CD4-positive, alpha-beta T cell (primary cell): ENCODE measurements at regions not wholly inside any gene's neighbourhood (a gene's known extent, or its start where the extent isn't known, plus 50 kb on each side); places are given as distances from the start of the nearest gene placed in this dataset.

Experiments used
- ATAC-seq: fragments of 200-7000 bp; cut with Tn5 transposase; one replicate; pipeline ENCODE4 v1.10.0; 2022; ENCODE audit warnings: mild to moderate bottlenecking; ENCODE audit not compliant: poor library complexity
- CTCF ChIA-PET: fragments of 350-600 bp; sonication (Branson Sonifier 250); formaldehyde crosslinking; loops from one replicate; lab custom pipeline; 2021; ENCODE audit warnings: antibody characterized with exemption, inconsistent platforms; lab: Charles Lee
- POLR2A ChIA-PET: fragments of 350-600 bp; sonication (Branson Sonifier 250); formaldehyde crosslinking; loops from one replicate; lab custom pipeline; 2021; ENCODE audit warnings: antibody characterized with exemption, inconsistent platforms; lab: Charles Lee
- DNase-seq, 14 experiments: peaks; one replicate each; pipeline ENCODE4 v3.0.0-alpha.2; 2013 to 2020; ENCODE audit warnings: mixed read lengths in 2 of 14
- H3K27ac ChIP-seq, 2 donors: one replicate each; pipeline versions ENCODE4 v1.5.1 to v1.7.0; 2013; ENCODE audit warnings: low read length in 2 of 2, low read depth in 1 of 2, mild to moderate bottlenecking in 1 of 2
- H3K27me3 ChIP-seq, 2 experiments: 1 replicate in 1 of 2; 2 replicates in 1 of 2; pipeline versions ENCODE4 v1.6.1 to v1.7.0; 2013; ENCODE audit warnings: low read length in 2 of 2, control low read depth in 1 of 2, mild to moderate bottlenecking in 1 of 2, moderate library complexity in 1 of 2; ENCODE audit not compliant: insufficient read depth in 2 of 2, control insufficient read depth in 1 of 2
- H3K36me3 ChIP-seq: one replicate; pipeline ENCODE4 v1.6.1; 2013; ENCODE audit warnings: low read length, control low read depth; ENCODE audit not compliant: insufficient read depth
- H3K4me1 ChIP-seq: one replicate; pipeline ENCODE4 v1.6.1; 2013; ENCODE audit warnings: low read length, control low read depth; ENCODE audit not compliant: insufficient read depth
- H3K4me3 ChIP-seq: one replicate; pipeline ENCODE4 v1.5.1; 2013; ENCODE audit warnings: mild to moderate bottlenecking, low read length, moderate library complexity
- H3K9me3 ChIP-seq, 2 experiments: 1 replicate in 1 of 2; 2 replicates in 1 of 2; pipeline versions ENCODE4 v1.6.1 to v1.7.0; 2013; ENCODE audit warnings: low read length in 2 of 2, mild to moderate bottlenecking in 2 of 2, control low read depth in 1 of 2, moderate library complexity in 1 of 2; ENCODE audit not compliant: control insufficient read depth in 1 of 2, insufficient read depth in 1 of 2
- H3K27ac Mint-ChIP-seq: one replicate; pipeline ENCODE4 v1.8.0; 2020; ENCODE audit warnings: mixed read lengths
- H3K27me3 Mint-ChIP-seq: one replicate; pipeline ENCODE4 v1.8.0; 2021; ENCODE audit warnings: mixed read lengths
- H3K36me3 Mint-ChIP-seq: one replicate; pipeline ENCODE4 v1.8.0; 2021; ENCODE audit warnings: low read depth, mixed read lengths
- H3K4me1 Mint-ChIP-seq: one replicate; pipeline ENCODE4 v1.8.0; 2021; ENCODE audit warnings: low read depth, mixed read lengths
- H3K4me3 Mint-ChIP-seq: one replicate; pipeline ENCODE4 v1.8.0; 2020; ENCODE audit warnings: mild to moderate bottlenecking, mixed read lengths
- H3K9me3 Mint-ChIP-seq: one replicate; pipeline ENCODE4 v1.8.0; 2020; ENCODE audit warnings: mixed read lengths
- CTCF ChIP-seq: fragments of 200-600 bp; IDR thresholded peaks from one replicate; pipeline ENCODE4 v1.8.0; 2022; ENCODE audit warnings: antibody characterized with exemption, mild to moderate bottlenecking
- intact Hi-C, 2 experiments: fragments of 100-400 bp; cut with DNase I in 1 of 2; cut with micrococcal nuclease in 1 of 2; formaldehyde crosslinking; loops; one replicate each; pipeline versions ENCODE4 v1.15.1 to v1.9.0; 2023 to 2025; cut with DNase I, micrococcal nuclease

- Mint-ChIP-seq H3K4me1 (peaks cover 43% of the 10 kb centered on the region), H3K36me3 (peaks cover 8% of the 10 kb centered on the region), H3K9me3 (no peaks in the 10 kb centered on the region), H3K27ac (peak overlapping the region; percentile 98), H3K4me3 (peak overlapping the region; percentile 90), H3K27me3 (no peaks in the 10 kb centered on the region)
- peak in 3 of 14 experiments; percentile 32 to 43 (median 42) for DNase-seq
- ChIA-PET POLR2A (interaction anchor here (0.8 to 3.9 kb wide), 23 partner anchors 12 to 295 kb away, joined by 3 to 39 read pairs (median 10); partner anchors contain the start of gene ZNF217), CTCF (interaction anchor here (1.2 to 1.7 kb wide), 4 partner anchors 8 to 43 kb away, joined by 4 to 6 read pairs (median 4); no protein-coding TSS in a partner anchor)
- H3K27me3 ChIP-seq = no peaks in the 10 kb centered on the region
- peaks cover 36% of the 10 kb centered on the region for H3K4me1 ChIP-seq
- intact Hi-C loops = loop anchor here (5.0 kb wide), 4 partner anchors 121 to 276 kb away; no protein-coding TSS in a partner anchor
- peak overlapping the region; percentile 39 for H3K4me3 ChIP-seq
- peak; percentile 24 for ATAC-seq
- no peaks in the 10 kb centered on the region for H3K9me3 ChIP-seq
- no peaks in the 10 kb centered on the region for H3K36me3 ChIP-seq
- TF ChIP-seq CTCF = no peak
- peak overlapping the region; percentile 39 to 53 for H3K27ac ChIP-seq
Measured at GRCh38 chr20:53873230-53873604, 197.2 kb downstream of the BCAS1 start.

DNA sequence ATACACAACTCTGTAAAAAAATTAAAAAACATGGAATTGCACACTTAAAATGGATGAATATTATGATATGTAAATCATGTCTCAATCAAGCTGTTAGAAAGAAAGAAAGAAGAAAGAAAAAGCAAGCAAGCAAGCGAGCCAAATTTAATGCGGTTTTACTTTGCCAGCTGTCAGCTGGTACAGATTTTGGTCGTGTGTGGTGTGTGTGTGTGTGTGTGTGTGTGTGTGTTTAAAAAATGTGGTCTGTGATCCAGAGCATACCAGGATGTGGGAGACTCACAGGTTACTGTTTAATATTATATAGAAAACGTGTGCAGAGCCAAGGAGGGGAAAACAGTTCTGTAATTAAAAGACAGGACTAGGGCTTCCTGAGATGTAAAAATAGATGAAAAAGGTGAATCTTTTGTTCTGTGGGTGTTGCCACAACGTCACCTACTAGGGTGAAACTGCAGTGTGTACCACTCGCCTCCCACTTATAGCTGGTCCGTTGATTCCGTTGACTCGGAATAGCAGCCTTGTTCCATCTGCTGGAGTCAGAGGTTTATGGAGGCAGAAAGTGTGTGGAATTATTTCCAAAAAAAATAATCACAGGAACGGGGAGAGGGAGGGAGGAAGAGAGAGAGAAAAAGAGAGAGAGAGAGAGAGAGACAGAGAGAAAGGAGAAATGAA, 197.7 kb downstream of the BCAS1 start:
- H3K27me3 ChIP-seq = no peaks in the 10 kb centered on the region
- peaks cover 48% of the 10 kb centered on the region for H3K4me1 Mint-ChIP-seq
- ChIA-PET POLR2A (interaction anchor here (0.7 to 3.9 kb wide), 34 partner anchors 8 to 295 kb away, joined by 3 to 39 read pairs (median 5); partner anchors contain the start of gene ZNF217), CTCF (interaction anchor here (0.6 to 1.7 kb wide), 10 partner anchors 9 to 294 kb away, joined by 3 to 6 read pairs (median 4); no protein-coding TSS in a partner anchor)
- H3K4me3 Mint-ChIP-seq = peak overlapping the region; percentile 90
- ATAC-seq = peak; percentile 64
- H3K4me1 ChIP-seq = peaks cover 41% of the 10 kb centered on the region
- H3K36me3 ChIP-seq = no peaks in the 10 kb centered on the region
- H3K36me3 Mint-ChIP-seq = peaks cover 8% of the 10 kb centered on the region
- H3K4me3 ChIP-seq = peak overlapping the region; percentile 39
- TF ChIP-seq CTCF = no peak
- no peaks in the 10 kb centered on the region for H3K9me3 ChIP-seq
- intact Hi-C loops = loop anchor here (1.0 to 5.0 kb wide), 5 partner anchors 120 to 293 kb away; no protein-coding TSS in a partner anchor
- peak in 12 of 14 experiments; percentile 23 to 87 (median 47) for DNase-seq
- no peaks in the 10 kb centered on the region for H3K9me3 Mint-ChIP-seq
- no peaks in the 10 kb centered on the region for H3K27me3 Mint-ChIP-seq
- peak overlapping the region; percentile 98 for H3K27ac Mint-ChIP-seq
- peak overlapping the region; percentile 39 to 53 for H3K27ac ChIP-seq

- Mint-ChIP-seq H3K27me3 (no peaks in the 10 kb centered on the region), H3K4me1 (peaks cover 54% of the 10 kb centered on the region), H3K4me3 (peak overlapping the region; percentile 90), H3K36me3 (peaks cover 8% of the 10 kb centered on the region), H3K9me3 (no peaks in the 10 kb centered on the region), H3K27ac (peak overlapping the region; percentile 98)
- TF ChIP-seq CTCF = no peak
- ChIA-PET POLR2A (interaction anchor here (0.6 to 3.9 kb wide), 34 partner anchors 8 to 294 kb away, joined by 3 to 39 read pairs (median 5); partner anchors contain the start of gene ZNF217), CTCF (interaction anchor here (0.6 to 1.7 kb wide), 9 partner anchors 10 to 294 kb away, joined by 3 to 6 read pairs (median 3); no protein-coding TSS in a partner anchor)
- H3K27me3 ChIP-seq = no peaks in the 10 kb centered on the region
- H3K36me3 ChIP-seq = no peaks in the 10 kb centered on the region
- H3K27ac ChIP-seq = peak overlapping the region; percentile 39 to 53
- H3K4me3 ChIP-seq = peak overlapping the region; percentile 39
- ATAC-seq = peak; percentile 34
- DNase-seq = peak in 3 of 14 experiments; percentile 47 to 60 (median 48)
- peaks cover 45% of the 10 kb centered on the region for H3K4me1 ChIP-seq
- no peaks in the 10 kb centered on the region for H3K9me3 ChIP-seq
- intact Hi-C loops = loop anchor here (1.0 to 5.0 kb wide), 5 partner anchors 120 to 293 kb away; no protein-coding TSS in a partner anchor
Measured at GRCh38 chr20:53872081-53872541, 198.3 kb downstream of the BCAS1 start.
